GM21423 (cell line): ENCODE measurements at regions not wholly inside any gene's neighbourhood (a gene's known extent, or its start where the extent isn't known, plus 50 kb on each side); places are given as distances from the start of the nearest gene placed in this dataset.

Experiments
- ATAC-seq: cut with Tn5 transposase; IDR thresholded peaks from one replicate; pipeline ENCODE4 v1.9.1; 2021; ENCODE audit warnings: mild to moderate bottlenecking, moderate library complexity; ENCODE audit not compliant: unreplicated experiment

GRCh38 chr2:67950018-67950417 lies 112.8 kb downstream of the C1D start:
- no peak for ATAC-seq

- no peak for ATAC-seq
These were observed 111.9 kb downstream of the C1D start for GRCh38 chr2:67950919-67951318.

GRCh38 chr2:67952066-67952465 lies 110.7 kb downstream of the C1D start:
- ATAC-seq: no peak

- no peak for ATAC-seq
These were observed 108.6 kb downstream of the C1D start for GRCh38 chr2:67954093-67954748.

- no peak for ATAC-seq
These were observed 106.8 kb downstream of the C1D start for GRCh38 chr2:67955748-67956603.

- no peak for ATAC-seq
These were observed 97.6 kb downstream of the C1D start for GRCh38 chr2:67965246-67965645.

GRCh38 chr2:67970071-67970470 lies 92.7 kb downstream of the C1D start:
- no peak for ATAC-seq

GRCh38 chr2:67970542-67970941 lies 92.3 kb downstream of the C1D start:
- ATAC-seq: no peak

GRCh38 chr2:67974559-67975430 lies 88.0 kb downstream of the C1D start:
- ATAC-seq: no peak

- ATAC-seq: no peak
These were observed 85.3 kb downstream of the C1D start for GRCh38 chr2:67977464-67977863.

GRCh38 chr2:67982956-67983355 lies 79.8 kb downstream of the C1D start:
- no peak for ATAC-seq

- ATAC-seq: no peak
These were observed 78.2 kb downstream of the C1D start for GRCh38 chr2:67984600-67984999.

GRCh38 chr2:67985586-67985985 lies 77.2 kb downstream of the C1D start:
- no peak for ATAC-seq

GRCh38 chr2:67986258-67986657 lies 76.5 kb downstream of the C1D start:
- no peak for ATAC-seq
